PC-9 (cell line): ENCODE measurements at regions not wholly inside any gene's neighbourhood (a gene's known extent, or its start where the extent isn't known, plus 50 kb on each side); places are given as distances from the start of the nearest gene placed in this dataset.

ENCODE experiments used
- BruUV-seq: library from RNA; stranded (reverse); fragments of 400-500 nt; replicated peaks from 2 replicates; lab custom pipeline; 2021; lab: Mats Ljungman, UMichigan
- CTCF ChIA-PET: fragments of 300-600 bp; sonication (Branson Sonifier 250); formaldehyde crosslinking; loops from one replicate; lab custom pipeline; 2022; ENCODE audit warnings: antibody characterized with exemption; lab: Charles Lee
- POLR2A ChIA-PET: fragments of 300-600 bp; sonication (Branson Sonifier 250); formaldehyde crosslinking; loops from one replicate; lab custom pipeline; 2022; ENCODE audit warnings: antibody characterized with exemption; ENCODE audit not compliant: unreplicated experiment; lab: Charles Lee
- DNase-seq, 2 experiments: peaks; one replicate each; pipeline versions ENCODE4 v3.0.0 to v3.0.0-alpha.2; 2015 to 2022; ENCODE audit warnings: mixed read lengths in 1 of 2
- H2AFZ ChIP-seq: fragments of 200-600 bp; sonication (generic); 2 replicates; pipeline ENCODE4 v1.8.1; 2017; ENCODE audit warnings: antibody characterized with exemption
- H3F3A ChIP-seq: fragments of 200-600 bp; sonication (generic); 2 replicates; pipeline ENCODE4 v1.8.1; 2017; ENCODE audit warnings: antibody characterized with exemption, mild to moderate bottlenecking, low read depth; ENCODE audit not compliant: insufficient read depth
- H3K27ac ChIP-seq: fragments of 200-600 bp; sonication (generic); 2 replicates; pipeline ENCODE4 v1.6.1; 2016; ENCODE audit warnings: mixed run types
- H3K27me3 ChIP-seq: fragments of 200-600 bp; sonication (generic); 2 replicates; pipeline ENCODE4 v1.6.1; 2016; ENCODE audit warnings: low read depth, mixed run types; ENCODE audit not compliant: insufficient read depth
- H3K36me3 ChIP-seq: fragments of 200-600 bp; sonication (generic); 2 replicates; pipeline ENCODE4 v1.6.1; 2016; ENCODE audit warnings: low read depth, mixed run types
- H3K4me1 ChIP-seq: fragments of 200-600 bp; sonication (generic); replicated peaks from 2 replicates; pipeline ENCODE4 v1.6.1; 2016; ENCODE audit warnings: mixed run types; ENCODE audit not compliant: insufficient read depth
- H3K4me2 ChIP-seq: fragments of 200-600 bp; sonication (generic); 2 replicates; pipeline ENCODE4 v1.6.1; 2017; ENCODE audit warnings: mixed run types
- H3K4me3 ChIP-seq: fragments of 200-600 bp; sonication (generic); 2 replicates; pipeline ENCODE4 v1.6.1; 2016; ENCODE audit warnings: mixed run types
- H3K79me2 ChIP-seq: fragments of 200-600 bp; sonication (generic); 2 replicates; pipeline ENCODE4 v1.6.1; 2017; ENCODE audit warnings: low read depth, mixed run types
- H3K9me2 ChIP-seq: fragments of 200-600 bp; sonication (generic); 2 replicates; pipeline ENCODE4 v1.8.1; 2017; ENCODE audit warnings: mild to moderate bottlenecking; ENCODE audit not compliant: insufficient read depth
- H3K9me3 ChIP-seq: fragments of 200-600 bp; sonication (generic); 2 replicates; pipeline ENCODE4 v1.8.1; 2016; ENCODE audit warnings: low read depth; ENCODE audit not compliant: insufficient read depth
- H4K20me1 ChIP-seq: fragments of 200-600 bp; sonication (generic); 2 replicates; pipeline ENCODE4 v1.8.1; 2017; ENCODE audit not compliant: insufficient read depth
- EZH2 ChIP-seq: fragments of 200-600 bp; sonication (generic); IDR thresholded peaks from 2 replicates; pipeline ENCODE4 v1.8.0; 2017; ENCODE audit warnings: antibody characterized with exemption, low read depth
- intact Hi-C: fragments of 100-400 bp; cut with micrococcal nuclease; formaldehyde crosslinking; loops from one replicate; pipeline ENCODE4 v1.10.0; 2022; ENCODE audit not compliant: unreplicated experiment
- TF ChIP-seq, protein P1 (sequence below): fragments of 200-600 bp; sonication (generic); conservative IDR thresholded peaks from 2 replicates; pipeline ENCODE4 v1.6.1; 2017; ENCODE audit warnings: mixed run types, antibody characterized with exemption, mild to moderate bottlenecking, moderate library complexity

DNA sequence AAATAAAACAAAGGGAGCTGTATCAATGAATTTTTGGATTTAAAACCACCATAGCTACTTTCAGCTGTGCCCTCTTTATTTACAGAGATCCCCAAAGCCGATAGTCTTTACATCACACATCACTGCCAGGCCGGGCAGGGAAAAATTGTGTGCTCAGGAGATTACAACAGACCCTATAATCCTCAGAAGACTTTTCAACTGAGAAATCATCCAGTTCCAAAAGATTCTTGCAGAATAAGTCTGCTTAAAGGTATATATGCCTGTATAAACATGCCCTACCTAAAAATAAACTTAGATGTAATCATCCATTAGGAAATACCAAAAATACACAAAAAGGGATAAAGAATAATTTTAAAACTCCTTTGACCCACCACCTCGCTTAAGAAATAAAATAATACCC, 70.1 kb upstream of the MAP1LC3B2 start:
- BruUV-seq, result no TSS peak
- no peak overlapping the region for H3K27ac ChIP-seq
- peaks cover 8% of the 10 kb centered on the region for H3F3A ChIP-seq
- no peaks in the 10 kb centered on the region for H4K20me1 ChIP-seq
- H2AFZ ChIP-seq, result no peak overlapping the region
- no peak for DNase-seq
- CTCF ChIA-PET, result no interaction called here
- TF ChIP-seq, protein P1, sequence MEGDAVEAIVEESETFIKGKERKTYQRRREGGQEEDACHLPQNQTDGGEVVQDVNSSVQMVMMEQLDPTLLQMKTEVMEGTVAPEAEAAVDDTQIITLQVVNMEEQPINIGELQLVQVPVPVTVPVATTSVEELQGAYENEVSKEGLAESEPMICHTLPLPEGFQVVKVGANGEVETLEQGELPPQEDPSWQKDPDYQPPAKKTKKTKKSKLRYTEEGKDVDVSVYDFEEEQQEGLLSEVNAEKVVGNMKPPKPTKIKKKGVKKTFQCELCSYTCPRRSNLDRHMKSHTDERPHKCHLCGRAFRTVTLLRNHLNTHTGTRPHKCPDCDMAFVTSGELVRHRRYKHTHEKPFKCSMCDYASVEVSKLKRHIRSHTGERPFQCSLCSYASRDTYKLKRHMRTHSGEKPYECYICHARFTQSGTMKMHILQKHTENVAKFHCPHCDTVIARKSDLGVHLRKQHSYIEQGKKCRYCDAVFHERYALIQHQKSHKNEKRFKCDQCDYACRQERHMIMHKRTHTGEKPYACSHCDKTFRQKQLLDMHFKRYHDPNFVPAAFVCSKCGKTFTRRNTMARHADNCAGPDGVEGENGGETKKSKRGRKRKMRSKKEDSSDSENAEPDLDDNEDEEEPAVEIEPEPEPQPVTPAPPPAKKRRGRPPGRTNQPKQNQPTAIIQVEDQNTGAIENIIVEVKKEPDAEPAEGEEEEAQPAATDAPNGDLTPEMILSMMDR, result no peak
- no peak for TF ChIP-seq EZH2
- H3K4me2 ChIP-seq, result no peak overlapping the region
- no peaks in the 10 kb centered on the region; the same call in 1 of the 2 replicates for H3K9me3 ChIP-seq
- H3K4me1 ChIP-seq, result peaks cover 26% of the 10 kb centered on the region
- no peaks in the 10 kb centered on the region for H3K36me3 ChIP-seq
- no peaks in the 10 kb centered on the region for H3K27me3 ChIP-seq
- no peaks in the 10 kb centered on the region for H3K79me2 ChIP-seq
- no peak overlapping the region for H3K4me3 ChIP-seq
- intact Hi-C loops, result no loop called here
- no peaks in the 10 kb centered on the region for H3K9me2 ChIP-seq
- POLR2A ChIA-PET, result interaction anchor here (0.6 kb wide), 1 partner anchor 223 kb away, joined by 3 read pairs; no protein-coding TSS in a partner anchor

DNA sequence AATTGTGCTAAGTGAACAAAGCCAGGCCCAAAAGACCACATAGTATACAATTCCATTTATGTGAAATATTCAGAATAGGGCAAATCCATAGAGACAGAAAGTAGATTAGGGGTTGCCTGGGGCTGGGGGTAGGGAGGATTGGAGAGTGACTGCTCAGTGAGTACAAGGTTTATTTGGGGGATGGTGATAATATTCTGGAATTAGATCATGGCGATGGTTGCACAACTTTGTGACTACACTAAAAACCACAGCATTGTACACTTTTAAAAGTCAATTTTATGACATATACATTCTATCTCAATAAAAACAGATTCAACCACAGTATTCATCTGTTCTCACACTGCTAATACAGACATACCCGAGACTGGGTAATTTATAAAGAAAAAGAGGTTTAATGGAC, 68.7 kb upstream of the MAP1LC3B2 start:
- peaks cover 21% of the 10 kb centered on the region for H3F3A ChIP-seq
- CTCF ChIA-PET, result no interaction called here
- no peaks in the 10 kb centered on the region for H3K36me3 ChIP-seq
- no peaks in the 10 kb centered on the region for H4K20me1 ChIP-seq
- no peak overlapping the region for H3K4me3 ChIP-seq
- no TSS peak for BruUV-seq
- H3K9me3 ChIP-seq, result no peaks in the 10 kb centered on the region; the same call in 1 of the 2 replicates
- DNase-seq, result peak in 1 of 2 experiments; percentile 47
- intact Hi-C loops, result no loop called here
- no peaks in the 10 kb centered on the region for H3K79me2 ChIP-seq
- POLR2A ChIA-PET, result no interaction called here
- H3K4me1 ChIP-seq, result peaks cover 40% of the 10 kb centered on the region
- TF ChIP-seq EZH2, result no peak
- TF ChIP-seq, protein P1, result no peak
- H2AFZ ChIP-seq, result no peak overlapping the region
- no peaks in the 10 kb centered on the region for H3K27me3 ChIP-seq
- no peak overlapping the region for H3K4me2 ChIP-seq
- H3K27ac ChIP-seq, result no peak overlapping the region
- no peaks in the 10 kb centered on the region for H3K9me2 ChIP-seq

DNA sequence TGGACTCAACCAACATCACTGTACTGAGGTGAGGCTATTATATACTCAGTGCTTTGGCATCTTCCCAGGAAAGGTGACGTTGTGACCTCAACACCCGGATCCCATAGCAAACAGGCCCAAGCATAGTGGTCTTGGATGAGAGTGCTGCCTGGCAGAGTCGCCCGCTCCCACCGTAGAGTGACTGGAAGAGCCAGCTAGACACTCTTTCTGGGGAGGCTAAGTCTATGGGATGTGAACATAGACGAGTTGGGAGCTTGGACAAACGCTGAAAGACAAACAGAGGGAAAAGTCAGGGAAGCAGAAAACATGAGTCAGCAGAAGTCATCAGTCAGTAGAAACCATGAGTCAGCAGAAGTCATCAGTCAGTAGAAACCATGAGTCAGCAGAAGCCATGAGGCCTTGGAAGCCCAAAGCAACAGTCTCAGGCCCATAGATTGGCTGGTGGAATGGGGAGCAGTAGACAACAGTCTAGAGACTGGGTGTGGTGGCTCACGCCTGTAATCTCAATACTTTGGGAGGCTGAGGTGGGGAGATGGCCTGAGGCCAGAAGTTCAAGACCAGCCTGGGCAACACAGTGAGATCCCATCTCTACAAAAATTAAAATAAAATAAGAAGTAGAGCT, 66.4 kb upstream of the MAP1LC3B2 start:
- Histone ChIP-seq H3K4me3 (no peak overlapping the region), H2AFZ (no peak overlapping the region), H3F3A (peaks cover 30% of the 10 kb centered on the region), H3K4me2 (no peak overlapping the region; the same call in 1 of the 2 replicates), H3K9me3 (no peaks in the 10 kb centered on the region; the same call in 1 of the 2 replicates), H3K27ac (peak overlapping the region; percentile 95), H3K9me2 (no peaks in the 10 kb centered on the region), H4K20me1 (no peaks in the 10 kb centered on the region), H3K27me3 (no peaks in the 10 kb centered on the region), H3K4me1 (peaks cover 63% of the 10 kb centered on the region), H3K79me2 (no peaks in the 10 kb centered on the region), H3K36me3 (no peaks in the 10 kb centered on the region)
- CTCF ChIA-PET, result no interaction called here
- POLR2A ChIA-PET, result interaction anchor here (0.6 kb wide), 1 partner anchor 111 kb away, joined by 4 read pairs; no protein-coding TSS in a partner anchor
- peak; percentile 28 to 80 for DNase-seq
- BruUV-seq, result no TSS peak
- intact Hi-C loops, result no loop called here
- TF ChIP-seq, protein P1, result no peak
- no peak for TF ChIP-seq EZH2
